Heart left ventricle (tissue), 16 donors: ENCODE measurements at regions not wholly inside any gene's neighbourhood (a gene's known extent, or its start where the extent isn't known, plus 50 kb on each side); places are given as distances from the start of the nearest gene placed in this dataset.

Experiments
- ATAC-seq, 4 donors: fragments of 200-7000 bp; cut with Tn5 transposase; one replicate each; pipeline ENCODE4 v1.9.1; 2020 to 2022; ENCODE audit warnings: moderate library complexity in 4 of 4, mild to moderate bottlenecking in 3 of 4, moderate number of reproducible peaks in 1 of 4
- DNase-seq, 5 donors: peaks; one replicate each; pipeline ENCODE4 v3.0.0-alpha.2; 2020
- H3K27ac ChIP-seq, 12 donors: fragments of 200-600 bp; sonication (generic) in 4 of 12; one replicate each; pipeline versions ENCODE4 v1.5.0 to v1.8.0; 2016 to 2022; ENCODE audit warnings: mild to moderate bottlenecking in 2 of 12
- H3K27me3 ChIP-seq, 9 donors: fragments of 200-600 bp; sonication (generic) in 2 of 9; one replicate each; pipeline versions ENCODE4 v1.5.1 to v1.8.0; 2016 to 2022; ENCODE audit warnings: mild to moderate bottlenecking in 3 of 9
- H3K36me3 ChIP-seq, 9 donors: fragments of 200-600 bp; sonication (generic) in 2 of 9; one replicate each; pipeline versions ENCODE4 v1.5.0 to v1.8.0; 2018 to 2022; ENCODE audit warnings: mild to moderate bottlenecking in 2 of 9
- H3K4me1 ChIP-seq, 12 donors: fragments of 200-600 bp; sonication (generic) in 4 of 12; one replicate each; pipeline versions ENCODE4 v1.5.0 to v1.8.0; 2016 to 2022; ENCODE audit warnings: mild to moderate bottlenecking in 3 of 12
- H3K4me3 ChIP-seq, 12 donors: fragments of 200-600 bp; sonication (generic) in 4 of 12; one replicate each; pipeline versions ENCODE4 v1.5.0 to v1.8.0; 2017 to 2022; ENCODE audit warnings: mild to moderate bottlenecking in 9 of 12, moderate library complexity in 4 of 12
- H3K9me3 ChIP-seq, 12 donors: fragments of 200-600 bp; sonication (generic) in 4 of 12; one replicate each; pipeline versions ENCODE4 v1.5.0 to v1.8.0; 2016 to 2022; ENCODE audit warnings: mild to moderate bottlenecking in 1 of 12
- POLR2A ChIP-seq, 2 donors: fragments of 450-650 bp; IDR thresholded peaks; one replicate each; pipeline ENCODE4 v1.6.1; 2017; ENCODE audit warnings: antibody characterized with exemption in 2 of 2, mild to moderate bottlenecking in 2 of 2, moderate library complexity in 2 of 2
- WGBS, 4 donors: extraction: QIAGEN DNeasy Blood & Tissue Kit in 2 of 4; methylation state at CpG; one replicate each; pipeline versions ENCODE4 v1.1.5 to v1.1.7; 2013 to 2018; 5-methylcytosine and 5-hydroxymethylcytosine counted together
- intact Hi-C, 10 donors: fragments of 100-400 bp; cut with DNase I; formaldehyde crosslinking; loops; one replicate each; pipeline versions ENCODE4 v1.11.1 to v1.14.2; 2022
- TF ChIP-seq, protein P1 (sequence below), 12 donors: fragments of 200-600 bp; sonication (generic) in 4 of 12; IDR thresholded peaks; one replicate each; pipeline versions ENCODE4 v1.5.0 to v1.8.0; 2018 to 2022; ENCODE audit warnings: antibody characterized with exemption in 12 of 12, mild to moderate bottlenecking in 5 of 12
- donor health status: ischemic (EF 13 %, LVEDD 7.1; RV severe dilation, severe dysfunction).
- donor health status: healthy with polysubstance abuse.
- donor health status: DM: no; HTN: yes; CAD: no.
- donor health status: DM: no; HTN: no; CAD: no.
- donor health status: ischemic (EF 25% LVEDD 6.9; RV normal size, moderate dysfunction).
- donor health status: ischemic (EF 25% LVEDD 5.7; RV mildly dilated, moderate dysfunction).
- donor health status: healthy.
- donor health status: DM: yes; HTN: yes; CAD: no.
- donor health status: ischemic (EF 35%, LVEDD 5.7; RV mildly dilated, moderate dysfunction).
- donor health status: nonischemic (EF 11% LVEDD 7.7; RV severe dilation, severe dysfunction).
- donor health status: DM: yes; HTN: yes; CAD: no.
- donor health status: PGD.
- donor health status: ischemic (EF 29% LVEDD 5.4; RV normal size, mild dysfunction).
- donor health status: nonischemic (EF 23%, LVEDD 6.1; RV moderate dilation, normal function).

DNA sequence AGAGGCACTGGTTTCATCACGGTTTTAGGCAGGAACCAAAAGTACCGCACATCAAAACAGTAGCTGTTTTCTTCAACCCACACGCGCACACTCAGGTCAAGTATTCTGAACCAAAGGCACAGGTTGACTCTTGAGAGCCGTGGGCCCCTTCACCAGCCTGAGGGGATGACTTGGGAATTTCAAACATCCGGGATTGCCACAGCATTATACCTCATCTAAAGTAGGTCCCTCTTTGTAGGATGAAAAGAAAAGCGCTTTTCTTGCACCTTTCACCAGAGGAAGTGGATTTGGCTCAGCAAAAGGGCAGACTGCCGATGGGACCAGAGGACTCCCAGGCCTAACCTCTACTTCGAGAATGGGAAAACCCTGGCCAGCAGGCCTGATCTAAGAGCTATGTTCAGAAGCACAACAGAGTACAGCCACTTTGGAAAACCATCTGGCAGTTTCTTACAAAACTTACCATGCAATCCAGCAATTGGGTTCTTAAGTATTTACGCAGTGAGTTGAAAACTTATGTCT lies 88.2 kb upstream of the PROK2 start:
- 77 to 85% (median 79%) methylated on average over 9 to 10 of the region's 10 CpGs for WGBS, 4 donors
- H3K27ac ChIP-seq: no peak overlapping the region
- peaks cover 0 to 6% (median 0%) of the 10 kb centered on the region in 12 donors for H3K9me3 ChIP-seq
- H3K36me3 ChIP-seq: no peaks in the 10 kb centered on the region
- ATAC-seq: no peak
- DNase-seq: no peak
- H3K27me3 ChIP-seq: peaks cover 0 to under 1% (median 0%) of the 10 kb centered on the region in 9 donors
- intact Hi-C loops: loop anchor here in 8 of 10 donors (10.0 kb wide), 4 partner anchors 82 to 1222 kb away; no protein-coding TSS in a partner anchor
- H3K4me3 ChIP-seq: no peak overlapping the region
- TF ChIP-seq POLR2A (IDR thresholded peaks at IDR 0.05): no peak
- TF ChIP-seq, protein P1, sequence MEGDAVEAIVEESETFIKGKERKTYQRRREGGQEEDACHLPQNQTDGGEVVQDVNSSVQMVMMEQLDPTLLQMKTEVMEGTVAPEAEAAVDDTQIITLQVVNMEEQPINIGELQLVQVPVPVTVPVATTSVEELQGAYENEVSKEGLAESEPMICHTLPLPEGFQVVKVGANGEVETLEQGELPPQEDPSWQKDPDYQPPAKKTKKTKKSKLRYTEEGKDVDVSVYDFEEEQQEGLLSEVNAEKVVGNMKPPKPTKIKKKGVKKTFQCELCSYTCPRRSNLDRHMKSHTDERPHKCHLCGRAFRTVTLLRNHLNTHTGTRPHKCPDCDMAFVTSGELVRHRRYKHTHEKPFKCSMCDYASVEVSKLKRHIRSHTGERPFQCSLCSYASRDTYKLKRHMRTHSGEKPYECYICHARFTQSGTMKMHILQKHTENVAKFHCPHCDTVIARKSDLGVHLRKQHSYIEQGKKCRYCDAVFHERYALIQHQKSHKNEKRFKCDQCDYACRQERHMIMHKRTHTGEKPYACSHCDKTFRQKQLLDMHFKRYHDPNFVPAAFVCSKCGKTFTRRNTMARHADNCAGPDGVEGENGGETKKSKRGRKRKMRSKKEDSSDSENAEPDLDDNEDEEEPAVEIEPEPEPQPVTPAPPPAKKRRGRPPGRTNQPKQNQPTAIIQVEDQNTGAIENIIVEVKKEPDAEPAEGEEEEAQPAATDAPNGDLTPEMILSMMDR (IDR thresholded peaks at IDR 0.05): no peak
- peaks cover 0 to 8% (median 0%) of the 10 kb centered on the region in 12 donors for H3K4me1 ChIP-seq

GRCh38 chr3:71872256-71872655 lies 87.3 kb upstream of the PROK2 start:
- no peak for ATAC-seq

GRCh38 chr3:71870966-71871512 lies 86.1 kb upstream of the PROK2 start:
- no peak for TF ChIP-seq POLR2A (IDR thresholded peaks at IDR 0.05)
- TF ChIP-seq, protein P1 (IDR thresholded peaks at IDR 0.05): no peak
- intact Hi-C loops: loop anchor here in 8 of 10 donors (10.0 kb wide), 4 partner anchors 84 to 1224 kb away; no protein-coding TSS in a partner anchor
- H3K9me3 ChIP-seq: peaks cover 0 to 6% (median 0%) of the 10 kb centered on the region in 12 donors

More at GRCh38 chr3:71872256-71872655, 87.3 kb upstream of the PROK2 start:
- Histone ChIP-seq H3K4me1 (peaks cover 0 to 8% (median 0%) of the 10 kb centered on the region in 12 donors), H3K9me3 (peaks cover 0 to 6% (median 0%) of the 10 kb centered on the region in 12 donors), H3K27ac (no peak overlapping the region), H3K27me3 (peaks cover 0 to under 1% (median 0%) of the 10 kb centered on the region in 9 donors), H3K4me3 (no peak overlapping the region), H3K36me3 (no peaks in the 10 kb centered on the region)
- TF ChIP-seq, protein P1 (IDR thresholded peaks at IDR 0.05): no peak
- TF ChIP-seq POLR2A (IDR thresholded peaks at IDR 0.05): no peak
- DNase-seq: no peak
- 55 to 59% (median 57%) methylated on average over 2 of the region's 2 CpGs for WGBS, 4 donors
- intact Hi-C loops: loop anchor here in 8 of 10 donors (10.0 kb wide), 4 partner anchors 83 to 1223 kb away; no protein-coding TSS in a partner anchor

DNA sequence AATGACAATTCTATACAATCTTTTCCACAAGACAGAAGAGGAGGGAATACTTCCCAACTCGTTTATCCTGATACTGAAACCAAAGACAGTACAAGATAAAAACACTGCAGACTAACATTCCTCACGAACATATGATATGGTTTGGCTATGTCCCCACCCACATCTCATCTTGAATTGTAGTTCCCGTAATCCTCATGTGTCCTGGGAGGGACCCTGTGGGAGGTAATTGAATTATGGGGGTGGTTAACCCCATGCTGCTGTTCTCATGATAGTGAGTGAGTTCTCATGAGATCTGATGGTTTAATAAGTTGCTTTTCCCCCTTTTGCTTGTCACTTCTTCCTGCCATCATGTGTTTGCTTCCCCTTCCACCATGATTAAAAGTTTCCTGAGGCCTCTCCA lies 83.9 kb upstream of the PROK2 start:
- ATAC-seq (no peak), DNase-seq (no peak)
- peaks cover 0 to 14% (median 3%) of the 10 kb centered on the region in 9 donors for H3K27me3 ChIP-seq
- H3K4me3 ChIP-seq: no peak overlapping the region
- H3K9me3 ChIP-seq: peaks cover 0 to 6% (median 0%) of the 10 kb centered on the region in 12 donors
- no peaks in the 10 kb centered on the region for H3K36me3 ChIP-seq
- WGBS, 4 donors: 35 to 46% (median 38%) methylated on average over 3 of the region's 3 CpGs
- peaks cover 0 to 5% (median 0%) of the 10 kb centered on the region in 12 donors for H3K4me1 ChIP-seq
- no peak for TF ChIP-seq POLR2A (IDR thresholded peaks at IDR 0.05)
- TF ChIP-seq, protein P1 (IDR thresholded peaks at IDR 0.05): no peak
- H3K27ac ChIP-seq: no peak overlapping the region
- intact Hi-C loops: no loop called here

More at GRCh38 chr3:71870966-71871512, 86.1 kb upstream of the PROK2 start:
- H3K4me1 ChIP-seq: peaks cover 0 to 8% (median 0%) of the 10 kb centered on the region in 12 donors
- H3K27me3 ChIP-seq: peaks cover 0 to 4% (median 0%) of the 10 kb centered on the region in 9 donors
- 90 to 92% (median 90%) methylated on average over 7 of the region's 7 CpGs for whole genome bisulfite sequencing, 4 donors
- no peak for ATAC-seq
- H3K4me3 ChIP-seq: no peak overlapping the region
- no peaks in the 10 kb centered on the region for H3K36me3 ChIP-seq
- no peak for DNase-seq
- H3K27ac ChIP-seq: no peak overlapping the region
